Stimulated activated CD4-positive, alpha-beta T cell treated with anti-CD3 and anti-CD28 coated beads, TNF-alpha, amount 100 ng/mL, for 48 hours (primary cell): ENCODE measurements at regions not wholly inside any gene's neighbourhood (a gene's known extent, or its start where the extent isn't known, plus 50 kb on each side); places are given as distances from the start of the nearest gene placed in this dataset.
"Not testable (repeated sequence)": the region's sequence is repeated elsewhere in the genome, so short reads cannot be mapped to it uniquely, and the experiment has no call there.

ENCODE experiments used
- DNase-seq, 3 donors: peaks; one replicate each; pipeline ENCODE4 v3.0.0-alpha.2; 2020; ENCODE audit warnings: low read depth in 3 of 3

- not testable (repeated sequence) for DNase-seq
Measured at GRCh38 chr6:144532238-144532637, 247.1 kb downstream of the UTRN start.

DNA sequence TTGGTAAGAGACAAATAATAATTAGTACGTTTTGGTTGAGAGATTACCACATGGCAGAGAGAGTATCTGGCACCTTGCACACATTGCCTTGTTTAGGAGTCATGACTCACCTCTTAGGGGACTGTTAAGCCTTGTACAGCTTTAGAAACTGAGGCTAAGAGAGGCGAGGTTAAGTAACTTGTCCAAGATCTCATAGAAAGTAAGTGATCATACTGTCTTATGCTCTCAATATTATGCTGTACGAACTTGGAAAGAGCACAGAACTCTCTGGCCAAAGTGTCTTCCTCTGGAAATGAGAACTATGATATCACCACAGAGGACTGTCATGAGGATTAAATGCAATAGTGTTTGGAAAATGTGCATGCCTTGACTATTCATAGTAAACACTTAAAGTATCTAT lies 249.0 kb downstream of the UTRN start:
- DNase-seq, result no peak

DNA sequence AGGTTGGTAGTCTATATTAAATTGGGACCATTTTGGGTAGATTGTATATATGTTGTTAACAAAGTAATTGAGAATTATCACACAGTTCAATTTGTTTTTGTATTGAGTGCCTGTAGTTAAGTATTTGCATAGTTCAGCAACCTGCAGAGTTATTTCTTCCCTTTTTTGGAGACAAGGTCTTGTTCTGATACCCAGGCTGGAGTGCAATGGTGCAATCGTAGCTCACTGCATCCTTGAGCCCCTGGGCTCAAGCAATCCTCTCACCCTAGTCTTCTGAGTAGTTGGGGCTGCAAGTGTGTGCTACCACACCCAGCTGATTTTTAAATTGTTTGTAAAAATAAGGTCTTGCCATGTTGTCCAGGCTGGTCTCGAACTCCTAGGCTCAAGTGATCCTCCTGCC lies 250.5 kb downstream of the UTRN start:
- no peak for DNase-seq

GRCh38 chr6:144536079-144536478 lies 250.9 kb downstream of the UTRN start:
- DNase-seq, result no peak

- DNase-seq, result no peak
Measured at GRCh38 chr6:144543006-144543871, 258.1 kb downstream of the UTRN start.

- no peak for DNase-seq
Measured at GRCh38 chr6:144544266-144544830, 259.2 kb downstream of the UTRN start.

DNA sequence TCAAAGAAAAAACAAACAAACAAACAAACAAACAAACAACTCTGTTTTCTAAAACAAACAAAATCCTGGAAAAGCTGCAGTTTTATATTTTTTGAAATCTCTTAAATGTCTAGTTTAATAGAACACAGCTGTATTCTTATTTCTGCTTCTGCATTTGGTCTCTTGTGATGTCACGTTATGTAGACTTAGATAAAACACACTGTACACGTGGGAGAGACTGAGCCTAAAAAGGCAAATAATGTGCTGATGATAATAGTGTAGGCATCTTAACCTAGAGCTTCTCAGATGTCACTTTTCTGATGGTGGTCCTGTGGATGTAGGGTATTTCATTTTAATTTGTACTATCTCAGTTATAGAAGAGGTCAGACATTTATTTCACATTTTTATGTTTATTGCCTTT lies 261.7 kb downstream of the UTRN start:
- no peak for DNase-seq

GRCh38 chr6:144547409-144547808 lies 262.3 kb downstream of the UTRN start:
- DNase-seq, result no peak

GRCh38 chr6:144548536-144548935 lies 263.4 kb downstream of the UTRN start:
- DNase-seq, result no peak

GRCh38 chr6:144549837-144550747 lies 265.0 kb downstream of the UTRN start:
- no peak for DNase-seq

DNA sequence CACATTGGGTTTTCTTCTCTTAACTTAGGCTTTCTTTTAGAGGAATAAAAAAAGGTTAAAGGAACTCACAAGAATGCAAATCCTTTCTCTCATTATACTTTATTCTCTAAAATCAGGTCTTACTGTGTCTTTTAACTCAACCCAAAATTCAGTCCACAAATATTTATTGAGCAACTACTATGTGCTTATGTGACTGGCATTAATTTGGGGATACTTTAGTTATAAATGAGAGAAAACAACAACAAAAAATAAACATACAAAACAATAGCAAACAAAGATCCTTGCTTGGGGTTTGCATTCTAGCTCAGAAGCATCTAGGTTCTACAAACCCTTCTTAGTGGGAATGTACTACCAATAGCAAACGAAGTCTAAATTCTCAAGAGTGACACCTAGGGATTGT lies 266.2 kb downstream of the UTRN start:
- no peak for DNase-seq

DNA sequence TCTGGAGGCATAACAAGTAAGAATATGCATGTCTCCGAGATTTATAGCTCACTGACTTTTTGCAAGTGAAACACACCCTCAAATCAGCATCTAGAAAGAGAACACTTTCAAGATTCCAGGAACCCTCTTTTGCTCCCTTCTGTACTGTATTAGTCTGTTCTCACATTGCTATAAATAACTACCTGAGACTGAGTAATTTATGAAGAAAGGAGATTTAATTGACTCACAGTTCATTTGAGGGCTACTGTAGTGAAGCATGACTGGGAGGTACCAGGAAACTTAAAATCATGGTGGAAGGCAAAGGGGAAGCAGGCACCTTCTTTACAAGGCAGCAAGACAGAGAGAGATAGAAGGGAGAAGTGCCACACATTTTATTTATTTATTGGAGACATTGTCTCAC lies 269.9 kb downstream of the UTRN start:
- DNase-seq, result no peak

GRCh38 chr6:144559865-144560593 lies 274.9 kb downstream of the UTRN start:
- DNase-seq, result peak in 1 of 3 donors; percentile 8

GRCh38 chr6:144561455-144562043 lies 276.4 kb downstream of the UTRN start:
- no peak for DNase-seq

- no peak for DNase-seq
Measured at GRCh38 chr6:144564202-144564601, 279.1 kb downstream of the UTRN start.

- no peak for DNase-seq
Measured at GRCh38 chr6:144566868-144567615, 281.9 kb downstream of the UTRN start.

DNA sequence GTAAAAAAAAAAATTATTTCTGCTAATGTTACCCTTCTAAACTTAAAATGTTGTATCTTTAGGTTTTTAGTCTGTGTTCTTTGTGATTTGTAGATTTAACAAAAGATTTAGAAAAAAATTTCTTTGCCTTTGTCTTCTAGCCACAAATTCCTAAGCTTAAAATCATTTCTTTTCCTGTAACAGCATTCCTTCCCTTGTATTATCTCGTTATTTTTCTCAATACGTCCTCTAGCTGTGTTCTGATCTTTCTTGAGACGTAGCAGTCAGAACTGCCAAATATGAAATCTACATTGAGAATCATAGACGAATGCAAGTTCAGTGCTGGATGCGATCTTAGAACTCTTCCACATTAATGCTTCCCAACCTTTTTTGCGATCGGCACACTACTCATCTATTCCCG lies 283.1 kb downstream of the UTRN start:
- DNase-seq, result no peak

GRCh38 chr6:144572541-144572940 lies 287.4 kb downstream of the UTRN start:
- DNase-seq, result not testable (repeated sequence)

DNA sequence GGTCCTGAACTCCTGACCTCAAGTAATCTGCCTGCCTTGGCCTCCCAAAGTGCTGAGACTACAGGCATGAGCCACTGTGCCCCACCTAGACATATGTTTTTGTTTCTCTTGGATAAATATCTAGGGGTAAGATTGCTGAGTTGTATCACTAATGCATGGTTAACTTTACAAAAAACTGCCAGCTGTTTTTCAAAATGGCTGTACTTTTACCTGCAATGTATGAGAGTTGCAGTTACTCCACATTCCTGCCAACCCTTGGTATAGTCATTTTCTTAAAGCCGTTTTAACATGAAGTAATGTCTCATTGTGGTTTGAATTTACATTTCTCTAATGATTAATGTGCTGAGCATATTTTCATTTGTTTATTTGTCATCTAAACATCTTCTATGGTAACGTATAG lies 289.7 kb downstream of the UTRN start:
- no peak for DNase-seq

DNA sequence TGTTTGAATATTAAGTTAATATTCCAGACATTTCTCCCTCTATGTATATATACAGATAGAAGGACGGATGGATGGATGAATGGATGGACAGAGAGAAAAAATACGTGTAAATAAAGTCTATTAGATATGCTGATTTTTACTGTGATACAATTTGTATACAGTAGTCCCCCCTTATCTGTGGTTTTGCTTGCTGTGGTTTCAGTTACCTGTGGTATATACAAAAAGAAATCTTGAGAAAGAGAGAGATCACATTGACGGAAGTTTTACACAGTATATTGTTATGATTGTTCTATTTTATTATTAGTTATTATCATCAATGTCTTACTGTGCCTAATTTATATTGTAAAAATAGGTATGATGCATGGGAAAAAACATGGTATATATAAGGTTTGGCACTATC lies 290.2 kb downstream of the UTRN start:
- no peak for DNase-seq

DNA sequence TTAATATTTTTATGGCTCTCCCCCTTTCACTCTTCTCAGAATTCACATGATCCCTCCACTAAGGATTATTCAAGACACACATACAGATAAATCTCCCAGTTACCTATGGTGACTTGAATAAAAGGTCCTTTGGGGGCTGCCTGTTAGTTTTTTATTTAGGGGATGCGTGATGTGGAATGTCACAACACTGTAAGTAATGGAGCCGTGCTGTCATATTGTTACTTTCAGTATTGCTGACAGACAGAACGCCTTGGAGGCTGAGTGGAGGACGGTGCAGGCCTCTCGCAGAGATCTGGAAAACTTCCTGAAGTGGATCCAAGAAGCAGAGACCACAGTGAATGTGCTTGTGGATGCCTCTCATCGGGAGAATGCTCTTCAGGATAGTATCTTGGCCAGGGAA lies 291.7 kb downstream of the UTRN start:
- no peak for DNase-seq
